SK-N-SH treated with all-trans-retinoic acid at 6 μM for 48 hours (cell line): ENCODE measurements at regions not wholly inside any gene's neighbourhood (a gene's known extent, or its start where the extent isn't known, plus 50 kb on each side); places are given as distances from the start of the nearest gene placed in this dataset.

Source experiments
- ATAC-seq: fragments of 200-7000 bp; cut with Tn5 transposase; 3 replicates; pipeline ENCODE4 v1.9.1; 2020; ENCODE audit warnings: mild to moderate bottlenecking, moderate library complexity
- BACH2 ChIP-seq: fragments of 250-450 bp; sonication (Bioruptor Pico); IDR thresholded peaks from 2 replicates; pipeline ENCODE4 v1.9.0; 2021; ENCODE audit warnings: mild to moderate bottlenecking, borderline replicate concordance
- CREB5 ChIP-seq: fragments of 250-450 bp; sonication (Bioruptor Pico); IDR thresholded peaks from 2 replicates; pipeline ENCODE4 v1.5.1; 2020; ENCODE audit warnings: low read depth, mild to moderate bottlenecking, moderate library complexity
- CSDC2 ChIP-seq: fragments of 250-450 bp; sonication (Bioruptor Pico); IDR thresholded peaks from 2 replicates; pipeline ENCODE4 v1.5.0; 2020; ENCODE audit warnings: mild to moderate bottlenecking, moderate library complexity
- CSRNP3 ChIP-seq: fragments of 250-450 bp; sonication (Bioruptor Pico); IDR thresholded peaks from 2 replicates; pipeline ENCODE4 v1.5.1; 2021; ENCODE audit warnings: mild to moderate bottlenecking, moderate library complexity
- ESRRG ChIP-seq: fragments of 250-450 bp; sonication (Bioruptor Pico); IDR thresholded peaks from 2 replicates; pipeline ENCODE4 v1.6.1; 2021; ENCODE audit warnings: mild to moderate bottlenecking
- ISL1 ChIP-seq: fragments of 250-450 bp; sonication (Bioruptor Pico); IDR thresholded peaks from 2 replicates; pipeline ENCODE4 v2.1.2; 2022; ENCODE audit warnings: mild to moderate bottlenecking, moderate library complexity
- PPARA ChIP-seq: fragments of 250-450 bp; sonication (Bioruptor Pico); IDR thresholded peaks from 2 replicates; pipeline ENCODE4 v1.5.0; 2020; ENCODE audit warnings: mild to moderate bottlenecking, borderline replicate concordance
- RARB ChIP-seq: fragments of 250-450 bp; sonication (Bioruptor Pico); IDR thresholded peaks from 2 replicates; pipeline ENCODE4 v1.8.0; 2021; ENCODE audit warnings: mild to moderate bottlenecking, moderate library complexity
- SNAI2 ChIP-seq: fragments of 250-450 bp; sonication (Bioruptor Pico); IDR thresholded peaks from 2 replicates; pipeline ENCODE4 v1.5.0; 2020; ENCODE audit warnings: mild to moderate bottlenecking, moderate library complexity
- TCF4 ChIP-seq: fragments of 250-450 bp; sonication (Bioruptor Pico); IDR thresholded peaks from 2 replicates; pipeline ENCODE4 v1.8.0; 2021; ENCODE audit warnings: mild to moderate bottlenecking, moderate library complexity, borderline replicate concordance
- TOX ChIP-seq: fragments of 250-450 bp; sonication (Bioruptor Pico); IDR thresholded peaks from 2 replicates; pipeline ENCODE4 v1.8.0; 2021; ENCODE audit warnings: mild to moderate bottlenecking, moderate library complexity, borderline replicate concordance
- TSHZ2 ChIP-seq: fragments of 250-450 bp; sonication (Bioruptor Pico); IDR thresholded peaks from 2 replicates; pipeline ENCODE4 v1.5.0; 2020; ENCODE audit warnings: mild to moderate bottlenecking, moderate library complexity
- ZC3H10 ChIP-seq: fragments of 250-450 bp; sonication (Bioruptor Pico); IDR thresholded peaks from 2 replicates; pipeline ENCODE4 v1.5.1; 2021; ENCODE audit warnings: mild to moderate bottlenecking, moderate library complexity
- ZFP3 ChIP-seq: fragments of 250-450 bp; sonication (Bioruptor Pico); IDR thresholded peaks from 2 replicates; pipeline ENCODE4 v1.5.0; 2020; ENCODE audit warnings: mild to moderate bottlenecking, moderate library complexity
- ZFP30 ChIP-seq: fragments of 450-650 bp; formaldehyde crosslinking; IDR thresholded peaks from 2 replicates; pipeline ENCODE4 v1.5.0; 2022; ENCODE audit warnings: mild to moderate bottlenecking, moderate library complexity
- ZNF70 ChIP-seq: fragments of 450-650 bp; formaldehyde crosslinking; IDR thresholded peaks from 2 replicates; pipeline ENCODE4 v1.5.0; 2020; ENCODE audit warnings: mild to moderate bottlenecking, moderate library complexity
- ZNF8 ChIP-seq: fragments of 450-650 bp; formaldehyde crosslinking; IDR thresholded peaks from 2 replicates; pipeline ENCODE4 v1.5.0; 2020; ENCODE audit warnings: mild to moderate bottlenecking, moderate library complexity
- TF ChIP-seq, protein P1 (sequence below): fragments of 250-450 bp; sonication (Bioruptor Pico); IDR thresholded peaks from 2 replicates; pipeline ENCODE4 v1.8.0; 2021; ENCODE audit warnings: low read depth, mild to moderate bottlenecking, moderate library complexity, borderline replicate concordance
- TF ChIP-seq, protein P2 (sequence below): fragments of 250-450 bp; sonication (Bioruptor Pico); IDR thresholded peaks from 2 replicates; pipeline ENCODE4 v1.8.0; 2020; ENCODE audit warnings: mild to moderate bottlenecking, moderate library complexity, borderline replicate concordance

DNA sequence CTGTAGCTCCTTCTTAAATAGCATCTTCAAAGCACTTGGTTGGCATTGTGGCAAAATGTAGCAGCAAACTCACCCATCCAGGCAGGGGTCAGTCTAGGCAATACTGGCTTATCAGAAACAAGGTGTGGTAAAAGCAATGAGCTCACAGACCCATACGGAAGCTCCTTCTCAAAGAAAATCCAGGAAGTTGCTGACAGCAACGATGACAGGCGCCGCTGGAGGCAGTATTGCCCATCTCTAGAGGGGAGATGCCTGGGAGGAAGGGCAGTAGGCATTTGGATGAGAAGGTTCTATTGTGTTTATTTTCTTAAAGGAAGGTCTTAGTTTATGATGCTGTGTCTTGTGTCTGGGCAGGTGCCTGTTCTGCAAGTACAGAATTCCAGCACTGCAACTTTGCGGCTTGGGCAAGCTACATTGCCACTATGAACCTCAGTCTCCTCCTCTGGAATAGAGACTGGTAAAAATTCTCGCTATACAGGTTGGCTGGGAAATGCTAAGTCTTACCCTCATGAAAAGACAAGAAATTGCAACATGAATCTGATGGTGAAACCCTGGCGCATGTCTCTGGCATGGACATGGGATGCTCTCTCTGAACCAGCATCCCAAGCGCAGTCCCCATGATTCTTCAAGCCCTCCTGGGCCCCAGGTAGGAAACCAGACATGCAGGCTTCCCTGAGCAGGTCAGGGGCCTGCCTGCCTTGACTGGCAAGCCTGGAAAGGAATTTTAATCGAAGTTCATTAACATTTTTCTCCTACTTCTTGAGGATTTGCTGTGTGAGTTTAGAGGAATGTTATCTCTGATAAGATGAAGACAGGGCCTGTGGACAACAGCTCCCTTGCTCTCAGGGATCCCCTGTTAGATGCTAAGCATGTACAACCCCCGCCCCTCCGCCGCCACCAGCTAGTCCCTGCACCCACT, 156.0 kb downstream of the TFCP2L1 start:
- no peak for TF ChIP-seq RARB (CRISPR knock-in tag)
- no peak for TF ChIP-seq CSRNP3 (CRISPR knock-in tag)
- TF ChIP-seq, protein P1, sequence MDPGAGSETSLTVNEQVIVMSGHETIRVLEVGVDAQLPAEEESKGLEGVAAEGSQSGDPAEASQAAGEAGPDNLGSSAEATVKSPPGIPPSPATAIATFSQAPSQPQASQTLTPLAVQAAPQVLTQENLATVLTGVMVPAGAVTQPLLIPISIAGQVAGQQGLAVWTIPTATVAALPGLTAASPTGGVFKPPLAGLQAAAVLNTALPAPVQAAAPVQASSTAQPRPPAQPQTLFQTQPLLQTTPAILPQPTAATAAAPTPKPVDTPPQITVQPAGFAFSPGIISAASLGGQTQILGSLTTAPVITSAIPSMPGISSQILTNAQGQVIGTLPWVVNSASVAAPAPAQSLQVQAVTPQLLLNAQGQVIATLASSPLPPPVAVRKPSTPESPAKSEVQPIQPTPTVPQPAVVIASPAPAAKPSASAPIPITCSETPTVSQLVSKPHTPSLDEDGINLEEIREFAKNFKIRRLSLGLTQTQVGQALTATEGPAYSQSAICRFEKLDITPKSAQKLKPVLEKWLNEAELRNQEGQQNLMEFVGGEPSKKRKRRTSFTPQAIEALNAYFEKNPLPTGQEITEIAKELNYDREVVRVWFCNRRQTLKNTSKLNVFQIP (CRISPR knock-in tag) = no peak
- no peak for TF ChIP-seq CREB5 (CRISPR knock-in tag)
- TF ChIP-seq ZNF8 (CRISPR knock-in tag) = no peak
- no peak for TF ChIP-seq ESRRG (CRISPR knock-in tag)
- TF ChIP-seq ZFP3 (CRISPR knock-in tag) = no peak
- TF ChIP-seq BACH2 (CRISPR knock-in tag) = no peak
- TF ChIP-seq TSHZ2 = no peak
- no peak for TF ChIP-seq ZFP30 (CRISPR knock-in tag)
- TF ChIP-seq SNAI2 (CRISPR knock-in tag) = no peak
- TF ChIP-seq, all 23 proteins: peak for 0
- no peak for ATAC-seq

DNA sequence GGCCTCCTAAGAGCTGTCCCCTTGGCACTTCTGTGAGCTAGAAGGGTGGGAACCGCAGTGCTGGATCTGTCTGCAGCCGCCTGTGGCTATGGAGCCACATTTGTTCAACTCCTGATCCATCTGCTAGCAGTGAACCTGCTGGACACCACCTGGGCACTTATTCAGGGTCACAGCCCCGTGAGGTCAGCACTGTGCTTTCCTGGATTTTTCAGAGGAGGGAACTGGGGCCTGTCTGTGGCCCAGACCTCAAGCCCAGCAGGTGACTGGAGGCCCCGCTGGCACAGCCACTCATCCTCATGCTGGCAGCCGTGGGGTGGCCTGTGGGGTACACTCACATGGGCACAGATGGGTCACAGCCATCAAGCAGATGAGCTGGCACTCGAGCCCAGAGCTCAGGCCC, 155.3 kb downstream of the TFCP2L1 start:
- no peak for ATAC-seq
- TF ChIP-seq TSHZ2 (no peak), ISL1 (CRISPR knock-in tag) (no peak), TOX (no peak), ZFP3 (CRISPR knock-in tag) (no peak), RARB (CRISPR knock-in tag) (no peak), SNAI2 (CRISPR knock-in tag) (no peak), ESRRG (CRISPR knock-in tag) (no peak), ZC3H10 (no peak), PPARA (CRISPR knock-in tag) (no peak), CREB5 (CRISPR knock-in tag) (no peak), TCF4 (no peak), ZNF70 (no peak), ZNF8 (CRISPR knock-in tag) (no peak), CSDC2 (CRISPR knock-in tag) (no peak), CSRNP3 (CRISPR knock-in tag) (no peak), ZFP30 (CRISPR knock-in tag) (no peak), BACH2 (CRISPR knock-in tag) (no peak)
- TF ChIP-seq, protein P2, sequence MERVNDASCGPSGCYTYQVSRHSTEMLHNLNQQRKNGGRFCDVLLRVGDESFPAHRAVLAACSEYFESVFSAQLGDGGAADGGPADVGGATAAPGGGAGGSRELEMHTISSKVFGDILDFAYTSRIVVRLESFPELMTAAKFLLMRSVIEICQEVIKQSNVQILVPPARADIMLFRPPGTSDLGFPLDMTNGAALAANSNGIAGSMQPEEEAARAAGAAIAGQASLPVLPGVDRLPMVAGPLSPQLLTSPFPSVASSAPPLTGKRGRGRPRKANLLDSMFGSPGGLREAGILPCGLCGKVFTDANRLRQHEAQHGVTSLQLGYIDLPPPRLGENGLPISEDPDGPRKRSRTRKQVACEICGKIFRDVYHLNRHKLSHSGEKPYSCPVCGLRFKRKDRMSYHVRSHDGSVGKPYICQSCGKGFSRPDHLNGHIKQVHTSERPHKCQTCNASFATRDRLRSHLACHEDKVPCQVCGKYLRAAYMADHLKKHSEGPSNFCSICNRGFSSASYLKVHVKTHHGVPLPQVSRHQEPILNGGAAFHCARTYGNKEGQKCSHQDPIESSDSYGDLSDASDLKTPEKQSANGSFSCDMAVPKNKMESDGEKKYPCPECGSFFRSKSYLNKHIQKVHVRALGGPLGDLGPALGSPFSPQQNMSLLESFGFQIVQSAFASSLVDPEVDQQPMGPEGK = no peak
